Neural progenitor cell (in vitro differentiated cells): ENCODE measurements at regions not wholly inside any gene's neighbourhood (a gene's known extent, or its start where the extent isn't known, plus 50 kb on each side); places are given as distances from the start of the nearest gene placed in this dataset.

Experiments used
- CTCF ChIP-seq: fragments of 200-600 bp; sonication (generic); IDR thresholded peaks from 2 replicates; pipeline ENCODE4 v1.5.1; 2017; ENCODE audit warnings: antibody characterized with exemption, mild to moderate bottlenecking
- EZH2 ChIP-seq: fragments of 200-600 bp; sonication (generic); IDR thresholded peaks from 2 replicates; pipeline ENCODE4 v1.6.1; 2017; ENCODE audit warnings: antibody characterized with exemption, mild to moderate bottlenecking, moderate library complexity
- EZH2phosphoT487 ChIP-seq: fragments of 200-600 bp; sonication (generic); IDR thresholded peaks from 2 replicates; pipeline ENCODE4 v1.6.1; 2017; ENCODE audit warnings: antibody characterized with exemption

GRCh38 chr22:49193348-49193747 is 634.3 kb downstream of the BRD1 start:
- TF ChIP-seq EZH2 (no peak), CTCF (no peak), EZH2phosphoT487 (no peak)
